SK-MEL-5 (cell line): ENCODE measurements at regions not wholly inside any gene's neighbourhood (a gene's known extent, or its start where the extent isn't known, plus 50 kb on each side); places are given as distances from the start of the nearest gene placed in this dataset.

Source experiments
- DNase-seq: peaks from one replicate; pipeline ENCODE4 v3.0.0-alpha.2; 2016; ENCODE audit warnings: low read depth, low spot score
- in situ Hi-C: cut with HindIII; loops from 2 replicates; pipeline ENCODE4 v1.10.0; 2016; ENCODE audit warnings: low sequenced_read_pairs, high pct_unique_total_duplicates, low pct_unique_long_range_greater_than_20kb

GRCh38 chr11:45532546-45532945 lies 132.9 kb downstream of the CHST1 start:
- no peak for DNase-seq
- in situ Hi-C loops, result no loop called here

GRCh38 chr11:45530776-45531175 lies 134.6 kb downstream of the CHST1 start:
- no peak for DNase-seq
- in situ Hi-C loops, result no loop called here

GRCh38 chr11:45530111-45530510 lies 135.3 kb downstream of the CHST1 start:
- in situ Hi-C loops, result no loop called here

GRCh38 chr11:45528435-45528834 lies 137.0 kb downstream of the CHST1 start:
- DNase-seq, result no peak
- in situ Hi-C loops, result no loop called here

More at GRCh38 chr11:45530111-45530510, 135.3 kb downstream of the CHST1 start:
- DNase-seq, result no peak

- no peak for DNase-seq
These were observed 137.5 kb downstream of the CHST1 start for GRCh38 chr11:45527898-45528297.

GRCh38 chr11:45525393-45525792 lies 140.0 kb downstream of the CHST1 start:
- in situ Hi-C loops, result no loop called here
- no peak for DNase-seq

More at GRCh38 chr11:45527898-45528297, 137.5 kb downstream of the CHST1 start:
- in situ Hi-C loops, result no loop called here

- in situ Hi-C loops, result no loop called here
- no peak for DNase-seq
These were observed 141.7 kb downstream of the CHST1 start for GRCh38 chr11:45523760-45524159.

GRCh38 chr11:45518833-45519535 lies 146.4 kb downstream of the CHST1 start:
- in situ Hi-C loops, result no loop called here
- no peak for DNase-seq

- in situ Hi-C loops, result no loop called here
These were observed 147.1 kb downstream of the CHST1 start for GRCh38 chr11:45518141-45518832.

GRCh38 chr11:45517171-45517770 lies 148.2 kb downstream of the CHST1 start:
- no peak for DNase-seq
- in situ Hi-C loops, result no loop called here

More at GRCh38 chr11:45518141-45518832, 147.1 kb downstream of the CHST1 start:
- no peak for DNase-seq

- in situ Hi-C loops, result no loop called here
- no peak for DNase-seq
These were observed 151.5 kb downstream of the CHST1 start for GRCh38 chr11:45513821-45514340.

GRCh38 chr11:45512471-45513148 lies 152.8 kb downstream of the CHST1 start:
- no peak for DNase-seq
- in situ Hi-C loops, result no loop called here

GRCh38 chr11:45511566-45511965 lies 153.9 kb downstream of the CHST1 start:
- in situ Hi-C loops, result no loop called here
- DNase-seq, result no peak

- no peak for DNase-seq
- in situ Hi-C loops, result no loop called here
These were observed 157.5 kb downstream of the CHST1 start for GRCh38 chr11:45507916-45508315.

- DNase-seq, result no peak
- in situ Hi-C loops, result no loop called here
These were observed 162.1 kb downstream of the CHST1 start for GRCh38 chr11:45503311-45503710.

GRCh38 chr11:45502226-45502545 lies 163.2 kb downstream of the CHST1 start:
- DNase-seq, result no peak
- in situ Hi-C loops, result no loop called here

GRCh38 chr11:45501392-45502225 lies 163.8 kb downstream of the CHST1 start:
- no peak for DNase-seq
- in situ Hi-C loops, result no loop called here
